B cell (primary cell): ENCODE measurements at regions not wholly inside any gene's neighbourhood (a gene's known extent, or its start where the extent isn't known, plus 50 kb on each side); places are given as distances from the start of the nearest gene placed in this dataset.

Source experiments
- ATAC-seq: fragments of 200-7000 bp; cut with Tn5 transposase; one replicate; pipeline ENCODE4 v1.10.0; 2021; ENCODE audit warnings: low read depth, mild to moderate bottlenecking, moderate number of reproducible peaks, moderate library complexity
- CTCF ChIA-PET: fragments of 350-600 bp; sonication (Branson Sonifier 250); formaldehyde crosslinking; loops from one replicate; lab custom pipeline; 2021; ENCODE audit warnings: antibody characterized with exemption, inconsistent platforms; lab: Charles Lee
- POLR2A ChIA-PET: fragments of 350-600 bp; sonication (Branson Sonifier 250); formaldehyde crosslinking; loops from one replicate; lab custom pipeline; 2021; ENCODE audit warnings: antibody characterized with exemption; lab: Charles Lee
- DNase-seq: peaks from one replicate; pipeline ENCODE4 v3.0.0; 2013
- H2AFZ ChIP-seq: 2 replicates; pipeline ENCODE4 v1.6.1; 2012; ENCODE audit warnings: mild to moderate bottlenecking, low read depth, low read length; ENCODE audit not compliant: insufficient read depth, poor library complexity, severe bottlenecking
- H3K27ac ChIP-seq, 2 donors: 1 replicate in 1 of 2; 2 replicates in 1 of 2; pipeline ENCODE4 v1.5.1; 2012 to 2013; ENCODE audit warnings: low read length in 2 of 2, mild to moderate bottlenecking in 2 of 2, moderate library complexity in 1 of 2
- H3K27me3 ChIP-seq, 4 experiments: fragments of 200-600 bp in 1 of 4; sonication (generic) in 1 of 4; replicated peaks in 1 of 4; 1 replicate in 2 of 4; 2 replicates in 2 of 4; pipeline versions ENCODE4 v1.6.1 to v1.7.0; 2013 to 2016; ENCODE audit warnings: low read length in 3 of 4, mild to moderate bottlenecking in 2 of 4, mixed read lengths in 1 of 4, moderate library complexity in 1 of 4; ENCODE audit not compliant: insufficient read depth in 4 of 4, control insufficient read depth in 3 of 4; ENCODE audit errors: control extremely low read depth in 1 of 4
- H3K36me3 ChIP-seq, 2 experiments: replicated peaks in 1 of 2; 1 replicate in 1 of 2; 2 replicates in 1 of 2; pipeline versions ENCODE4 v1.6.1 to v1.7.1; 2013; ENCODE audit warnings: low read length in 1 of 2; ENCODE audit not compliant: insufficient read depth in 2 of 2, control insufficient read depth in 1 of 2; ENCODE audit errors: control extremely low read depth in 1 of 2, extremely low read depth in 1 of 2
- H3K4me1 ChIP-seq, 2 donors: fragments of 200-600 bp in 1 of 2; sonication (generic) in 1 of 2; 1 replicate in 1 of 2; 2 replicates in 1 of 2; pipeline versions ENCODE4 v1.5.1 to v1.6.1; 2013 to 2017; ENCODE audit warnings: low read length in 2 of 2; ENCODE audit not compliant: control insufficient read depth in 2 of 2, insufficient read depth in 2 of 2
- H3K4me2 ChIP-seq: replicated peaks from 2 replicates; pipeline ENCODE3; 2012; ENCODE audit warnings: mild to moderate bottlenecking, low read depth, low read length; ENCODE audit not compliant: poor library complexity, severe bottlenecking
- H3K4me3 ChIP-seq, 5 experiments: fragments of 200-600 bp in 1 of 5; sonication (generic) in 1 of 5; 1 replicate in 3 of 5; 2 replicates in 2 of 5; pipeline versions ENCODE4 v1.5.1 to v1.7.0; 2011 to 2016; ENCODE audit warnings: low read length in 4 of 5, mild to moderate bottlenecking in 4 of 5, low read depth in 2 of 5, control low read depth in 1 of 5, moderate library complexity in 1 of 5; ENCODE audit not compliant: insufficient read depth in 1 of 5; ENCODE audit errors: control extremely low read depth in 1 of 5, extremely low read depth in 1 of 5
- H3K79me2 ChIP-seq: fragments of 200-600 bp; sonication (generic); one replicate; pipeline ENCODE4 v1.6.0; 2016; ENCODE audit warnings: low read length; ENCODE audit not compliant: control insufficient read depth, insufficient read depth
- H3K9ac ChIP-seq: fragments of 200-600 bp; sonication (generic); 2 replicates; pipeline ENCODE4 v1.6.1; 2017; ENCODE audit warnings: mild to moderate bottlenecking, low read length, moderate library complexity
- H3K9me3 ChIP-seq, 3 donors: one replicate each; pipeline versions ENCODE4 v1.6.1 to v1.7.1; 2013; ENCODE audit warnings: low read length in 2 of 3; ENCODE audit not compliant: control insufficient read depth in 2 of 3, insufficient read depth in 1 of 3; ENCODE audit errors: control extremely low read depth in 1 of 3
- H4K20me1 ChIP-seq: 2 replicates; pipeline ENCODE4 v1.6.0; 2012; ENCODE audit warnings: mild to moderate bottlenecking, low read length; ENCODE audit not compliant: insufficient read depth, control insufficient read depth, poor library complexity, severe bottlenecking
- H3K27ac Mint-ChIP-seq: one replicate; pipeline ENCODE4 v1.8.0; 2021; ENCODE audit warnings: mixed read lengths
- H3K27me3 Mint-ChIP-seq: one replicate; pipeline ENCODE4 v1.8.0; 2021; ENCODE audit warnings: mixed read lengths
- H3K4me1 Mint-ChIP-seq: one replicate; pipeline ENCODE4 v1.8.0; 2021; ENCODE audit warnings: mixed read lengths
- H3K4me3 Mint-ChIP-seq: one replicate; pipeline ENCODE4 v1.8.0; 2021; ENCODE audit warnings: mixed read lengths
- H3K9me3 Mint-ChIP-seq: one replicate; pipeline ENCODE4 v1.8.0; 2022; ENCODE audit warnings: mixed read lengths; ENCODE audit not compliant: insufficient read depth
- CTCF ChIP-seq: fragments of 200-600 bp; IDR thresholded peaks from one replicate; pipeline ENCODE4 v1.8.0; 2022; ENCODE audit warnings: antibody characterized with exemption, mild to moderate bottlenecking
- EZH2 ChIP-seq: IDR thresholded peaks from 2 replicates; pipeline ENCODE4 v1.6.1; 2012; ENCODE audit warnings: borderline replicate concordance, low read depth, mild to moderate bottlenecking, moderate library complexity, low read length; ENCODE audit not compliant: insufficient read depth, poor library complexity, severe bottlenecking
- WGBS: methylation state at CpG from one replicate; pipeline ENCODE4 v1.1.5; 2013; ENCODE audit warnings: missing lambda C conversion rate; ENCODE audit not compliant: insufficient coverage; 5-methylcytosine and 5-hydroxymethylcytosine counted together
- intact Hi-C: fragments of 100-400 bp; cut with micrococcal nuclease; formaldehyde crosslinking; loops from one replicate; pipeline ENCODE4 v1.10.0; 2022

- Histone ChIP-seq H3K27me3 (no peaks in the 10 kb centered on the region), H3K36me3 (no peaks in the 10 kb centered on the region), H2AFZ (no peak overlapping the region), H3K79me2 (no peaks in the 10 kb centered on the region), H3K9ac (no peak overlapping the region), H3K4me2 (no peak overlapping the region), H3K9me3 (no peaks in the 10 kb centered on the region), H3K27ac (no peak overlapping the region), H4K20me1 (no peaks in the 10 kb centered on the region), H3K4me3 (no peak overlapping the region), H3K4me1 (no peaks in the 10 kb centered on the region)
- ChIA-PET CTCF (no interaction called here), POLR2A (no interaction called here)
- H3K27me3 Mint-ChIP-seq, result no peaks in the 10 kb centered on the region
- TF ChIP-seq CTCF (no peak), EZH2 (no peak)
- intact Hi-C loops, result no loop called here
- ATAC-seq, result no peak
- no peaks in the 10 kb centered on the region for H3K4me1 Mint-ChIP-seq
- DNase-seq, result no peak
- H3K9me3 Mint-ChIP-seq, result peaks cover 5% of the 10 kb centered on the region
- H3K4me3 Mint-ChIP-seq, result no peak overlapping the region
- no peak overlapping the region for H3K27ac Mint-ChIP-seq
Measured at GRCh38 chr5:25349746-25350145, 705.0 kb upstream of the CDH10 start.

GRCh38 chr5:25345240-25345771 is 700.5 kb upstream of the CDH10 start:
- WGBS, result 87% methylated on average over 2 of the region's 5 CpGs
- TF ChIP-seq CTCF, result no peak
- no peak for TF ChIP-seq EZH2
- CTCF ChIA-PET, result no interaction called here

More at GRCh38 chr5:25345240-25345771, 700.5 kb upstream of the CDH10 start:
- Mint-ChIP-seq H3K4me1 (no peaks in the 10 kb centered on the region), H3K4me3 (no peak overlapping the region), H3K27ac (no peak overlapping the region), H3K27me3 (no peaks in the 10 kb centered on the region), H3K9me3 (peaks cover 3% of the 10 kb centered on the region)
- DNase-seq (no peak), ATAC-seq (no peak)
- Histone ChIP-seq H3K27ac (no peak overlapping the region), H3K4me3 (no peak overlapping the region), H3K4me2 (no peak overlapping the region), H3K79me2 (no peaks in the 10 kb centered on the region), H3K36me3 (no peaks in the 10 kb centered on the region), H3K9ac (no peak overlapping the region), H3K9me3 (peaks cover 0 to 3% (median 0%) of the 10 kb centered on the region in 3 donors), H3K4me1 (no peaks in the 10 kb centered on the region), H3K27me3 (no peaks in the 10 kb centered on the region), H2AFZ (no peak overlapping the region), H4K20me1 (no peaks in the 10 kb centered on the region)
- intact Hi-C loops, result no loop called here
- POLR2A ChIA-PET, result no interaction called here
